ENCODE measurements at regions not wholly inside any gene's neighbourhood (a gene's known extent, or its start where the extent isn't known, plus 50 kb on each side); places are given as distances from the start of the nearest gene placed in this dataset.
"Not testable (repeated sequence)": the region's sequence is repeated elsewhere in the genome, so short reads cannot be mapped to it uniquely, and the experiment has no call there.

DNA sequence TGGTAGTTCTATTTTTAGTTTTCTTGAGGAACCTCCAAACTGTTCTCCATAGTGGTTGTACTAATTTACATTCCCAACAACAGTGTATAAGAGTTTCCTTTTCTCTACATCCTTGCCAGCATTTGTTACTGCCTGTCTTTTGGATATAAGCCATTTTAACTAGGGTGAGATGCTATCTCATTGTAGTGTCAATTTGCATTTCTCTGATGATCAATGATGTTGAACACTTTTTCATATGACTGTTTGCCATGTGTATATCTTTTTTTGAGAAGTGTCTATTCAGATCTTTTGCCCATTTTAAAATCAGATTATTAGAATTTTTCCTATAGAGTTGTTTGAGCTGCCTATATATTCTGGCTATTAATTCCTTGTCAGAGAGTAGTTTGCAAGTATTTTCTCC is 138.9 kb downstream of the MACROH2A1 start:
- H3K27ac ChIP-seq (ENCODE audit: insufficient read depth, low read depth, low read length); H3K36me3 ChIP-seq (ENCODE audit: control insufficient read depth in 2 of 2, extremely low read depth in 1 of 2, insufficient read depth in 2 of 2, low read length in 2 of 2); H2AFZ ChIP-seq (ENCODE audit: low read depth, low read length); H4K20me1 ChIP-seq (replicated peaks; ENCODE audit: control insufficient read depth, extremely low read depth, insufficient read depth, low read length); H3K4me2 ChIP-seq (ENCODE audit: insufficient read depth, low read length); H3K4me1 ChIP-seq (ENCODE audit: control insufficient read depth, extremely low read depth, insufficient read depth, low read length); CTCF ChIA-PET; H3K9me3 ChIP-seq (replicated peaks; ENCODE audit: control insufficient read depth, insufficient read depth, low read length); BruUV-seq (replicated peaks); H3K27me3 ChIP-seq (ENCODE audit: control insufficient read depth in 2 of 2, insufficient read depth in 2 of 2, low read length in 2 of 2); FAIRE-seq; H3K9ac ChIP-seq (replicated peaks; ENCODE audit: extremely low read depth, insufficient read depth, low read length); H3K79me2 ChIP-seq (ENCODE audit: control insufficient read depth, insufficient read depth, low read length); H3K9me1 ChIP-seq (replicated peaks; ENCODE audit: control insufficient read depth, extremely low read depth, insufficient read depth, low read length); H3K4me3 ChIP-seq (replicated peaks in 1 of 3; ENCODE audit: insufficient read depth in 1 of 3, low read depth in 1 of 3, low read length in 3 of 3); DNase-seq (ENCODE audit: low read depth, low spot score); dilution Hi-C loops (cut with MboI; ENCODE audit: extremely low pct_ligation_motif_present, low sequenced_read_pairs); POLR2A ChIA-PET: not testable (repeated sequence)
- intact Hi-C loops (cut with micrococcal nuclease), result loop anchor here (5.0 kb wide), 1 partner anchor 53 kb away; no protein-coding TSS in a partner anchor

- no TSS peak for BruUV-seq (replicated peaks)
- DNase-seq (ENCODE audit: low read depth, low spot score), result no peak
- POLR2A ChIA-PET, result interaction anchor here (0.5 kb wide), 1 partner anchor 1303 kb away, joined by 3 read pairs; no protein-coding TSS in a partner anchor
- no peaks in the 10 kb centered on the region for H3K9me1 ChIP-seq (replicated peaks; ENCODE audit: control insufficient read depth, extremely low read depth, insufficient read depth, low read length)
- intact Hi-C loops (cut with micrococcal nuclease), result no loop called here
- no peaks in the 10 kb centered on the region for H3K79me2 ChIP-seq (ENCODE audit: control insufficient read depth, insufficient read depth, low read length)
- dilution Hi-C loops (cut with MboI; ENCODE audit: extremely low pct_ligation_motif_present, low sequenced_read_pairs), result no loop called here
- no peaks in the 10 kb centered on the region for H3K36me3 ChIP-seq (ENCODE audit: control insufficient read depth in 2 of 2, extremely low read depth in 1 of 2, insufficient read depth in 2 of 2, low read length in 2 of 2)
- no peak overlapping the region for H3K27ac ChIP-seq (ENCODE audit: insufficient read depth, low read depth, low read length)
- no peak overlapping the region for H2AFZ ChIP-seq (ENCODE audit: low read depth, low read length)
- no peaks in the 10 kb centered on the region for H3K9me3 ChIP-seq (replicated peaks; ENCODE audit: control insufficient read depth, insufficient read depth, low read length)
- H3K4me1 ChIP-seq (ENCODE audit: control insufficient read depth, extremely low read depth, insufficient read depth, low read length), result no peaks in the 10 kb centered on the region
- TF ChIP-seq EZH2 (IDR thresholded peaks at IDR 0.05; ENCODE audit: borderline replicate concordance, low read depth, low read length, severe bottlenecking), result no peak
- TF ChIP-seq FOS (IDR thresholded peaks at IDR 0.05; ENCODE audit: borderline replicate concordance, insufficient read depth, low read length), result no peak
- TF ChIP-seq, protein P1, sequence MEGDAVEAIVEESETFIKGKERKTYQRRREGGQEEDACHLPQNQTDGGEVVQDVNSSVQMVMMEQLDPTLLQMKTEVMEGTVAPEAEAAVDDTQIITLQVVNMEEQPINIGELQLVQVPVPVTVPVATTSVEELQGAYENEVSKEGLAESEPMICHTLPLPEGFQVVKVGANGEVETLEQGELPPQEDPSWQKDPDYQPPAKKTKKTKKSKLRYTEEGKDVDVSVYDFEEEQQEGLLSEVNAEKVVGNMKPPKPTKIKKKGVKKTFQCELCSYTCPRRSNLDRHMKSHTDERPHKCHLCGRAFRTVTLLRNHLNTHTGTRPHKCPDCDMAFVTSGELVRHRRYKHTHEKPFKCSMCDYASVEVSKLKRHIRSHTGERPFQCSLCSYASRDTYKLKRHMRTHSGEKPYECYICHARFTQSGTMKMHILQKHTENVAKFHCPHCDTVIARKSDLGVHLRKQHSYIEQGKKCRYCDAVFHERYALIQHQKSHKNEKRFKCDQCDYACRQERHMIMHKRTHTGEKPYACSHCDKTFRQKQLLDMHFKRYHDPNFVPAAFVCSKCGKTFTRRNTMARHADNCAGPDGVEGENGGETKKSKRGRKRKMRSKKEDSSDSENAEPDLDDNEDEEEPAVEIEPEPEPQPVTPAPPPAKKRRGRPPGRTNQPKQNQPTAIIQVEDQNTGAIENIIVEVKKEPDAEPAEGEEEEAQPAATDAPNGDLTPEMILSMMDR (IDR thresholded peaks at IDR 0.05; ENCODE audit: extremely low read depth in 1 of 2, insufficient read depth in 1 of 2, low read depth in 1 of 2, low read length in 2 of 2), result no peak
- no peak for TF ChIP-seq MYC (IDR thresholded peaks at IDR 0.05; ENCODE audit: low read depth, low read length)
- CTCF ChIA-PET, result interaction anchor here (0.8 to 1.0 kb wide), 2 partner anchors 11 to 47 kb away, joined by 3 to 4 read pairs; no protein-coding TSS in a partner anchor
- FAIRE-seq, result no peak
- H3K27me3 ChIP-seq (ENCODE audit: control insufficient read depth in 2 of 2, insufficient read depth in 2 of 2, low read length in 2 of 2), result no peaks in the 10 kb centered on the region
- no peaks in the 10 kb centered on the region for H4K20me1 ChIP-seq (replicated peaks; ENCODE audit: control insufficient read depth, extremely low read depth, insufficient read depth, low read length)
- H3K4me3 ChIP-seq (replicated peaks in 1 of 3; ENCODE audit: insufficient read depth in 1 of 3, low read depth in 1 of 3, low read length in 3 of 3), result no peak overlapping the region
- no peak overlapping the region for H3K9ac ChIP-seq (replicated peaks; ENCODE audit: extremely low read depth, insufficient read depth, low read length)
- no peak overlapping the region for H3K4me2 ChIP-seq (ENCODE audit: insufficient read depth, low read length)
Measured at GRCh38 chr5:135255461-135256178, 143.4 kb downstream of the MACROH2A1 start.
